ENCODE measurements at regions not wholly inside any gene's neighbourhood (a gene's known extent, or its start where the extent isn't known, plus 50 kb on each side); places are given as distances from the start of the nearest gene placed in this dataset.

GRCh38 chr13:84025824-84026223, 143.6 kb upstream of the SLITRK1 start:
- TF ChIP-seq POLR2A (IDR thresholded peaks at IDR 0.05; ENCODE audit: low read length) (no peak), GATA1 (IDR thresholded peaks at IDR 0.05; ENCODE audit: low read depth, low read length) (no peak)
- no peak for DNase-seq

DNA sequence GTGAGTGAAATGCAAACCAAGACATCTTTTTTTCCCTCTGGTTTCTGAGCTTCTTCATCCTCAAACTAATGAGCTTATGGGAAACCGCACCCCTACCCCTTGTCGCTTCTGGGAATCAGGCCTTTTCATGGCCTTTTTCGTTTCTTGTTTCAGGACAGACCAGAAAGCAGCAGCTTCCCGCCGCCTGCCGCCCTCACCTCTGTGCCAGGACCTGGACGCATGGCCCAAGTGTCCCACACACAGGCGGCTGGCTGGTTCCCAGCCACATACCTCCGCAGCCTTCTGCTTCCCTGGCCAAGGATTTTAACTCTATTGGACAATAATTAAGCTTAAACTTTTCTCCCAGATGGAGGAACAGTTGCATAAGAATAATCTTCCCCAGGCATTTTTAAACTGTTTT, 114.1 kb upstream of the SLITRK1 start:
- TF ChIP-seq POLR2A (IDR thresholded peaks at IDR 0.05; ENCODE audit: low read length) (no peak), GATA1 (IDR thresholded peaks at IDR 0.05; ENCODE audit: low read depth, low read length) (no peak)
- DNase-seq = no peak

GRCh38 chr13:83995930-83996329, 113.7 kb upstream of the SLITRK1 start:
- DNase-seq = no peak
- no peak for TF ChIP-seq POLR2A (IDR thresholded peaks at IDR 0.05; ENCODE audit: low read length)
- no peak for TF ChIP-seq GATA1 (IDR thresholded peaks at IDR 0.05; ENCODE audit: low read depth, low read length)

- no peak for DNase-seq
- TF ChIP-seq POLR2A (IDR thresholded peaks at IDR 0.05; ENCODE audit: low read length) (no peak), GATA1 (IDR thresholded peaks at IDR 0.05; ENCODE audit: low read depth, low read length) (no peak)
These were observed 110.5 kb upstream of the SLITRK1 start for GRCh38 chr13:83992566-83993358.

DNA sequence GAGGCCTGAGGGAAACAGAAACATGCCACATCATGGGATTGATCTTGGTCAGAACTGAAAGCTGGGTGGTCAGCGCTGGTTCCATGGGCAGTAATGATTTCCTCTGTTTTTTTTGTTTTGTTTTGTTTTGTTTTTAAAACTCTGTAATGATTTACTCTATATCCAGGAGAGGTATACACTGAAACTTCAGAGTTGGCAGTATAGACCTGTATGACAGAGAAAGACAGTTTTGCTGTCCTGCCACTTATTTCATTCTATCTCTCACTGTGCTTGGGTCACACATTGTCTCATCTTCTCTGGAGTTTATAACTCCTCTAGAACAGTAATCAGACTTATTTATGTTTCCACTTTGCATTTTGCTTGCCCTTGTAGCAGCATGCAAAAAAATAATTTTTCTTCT, 105.1 kb upstream of the SLITRK1 start:
- no peak for DNase-seq
- no peak for TF ChIP-seq POLR2A (IDR thresholded peaks at IDR 0.05; ENCODE audit: low read length)
- TF ChIP-seq GATA1 (IDR thresholded peaks at IDR 0.05; ENCODE audit: low read depth, low read length) = no peak

- TF ChIP-seq GATA1 (IDR thresholded peaks at IDR 0.05; ENCODE audit: low read depth, low read length) (no peak), POLR2A (IDR thresholded peaks at IDR 0.05; ENCODE audit: low read length) (no peak)
- no peak for DNase-seq
These were observed 102.5 kb upstream of the SLITRK1 start for GRCh38 chr13:83984793-83985192.

GRCh38 chr13:83980331-83980730, 98.1 kb upstream of the SLITRK1 start:
- TF ChIP-seq POLR2A (IDR thresholded peaks at IDR 0.05; ENCODE audit: low read length) (no peak), GATA1 (IDR thresholded peaks at IDR 0.05; ENCODE audit: low read depth, low read length) (no peak)
- no peak for DNase-seq

DNA sequence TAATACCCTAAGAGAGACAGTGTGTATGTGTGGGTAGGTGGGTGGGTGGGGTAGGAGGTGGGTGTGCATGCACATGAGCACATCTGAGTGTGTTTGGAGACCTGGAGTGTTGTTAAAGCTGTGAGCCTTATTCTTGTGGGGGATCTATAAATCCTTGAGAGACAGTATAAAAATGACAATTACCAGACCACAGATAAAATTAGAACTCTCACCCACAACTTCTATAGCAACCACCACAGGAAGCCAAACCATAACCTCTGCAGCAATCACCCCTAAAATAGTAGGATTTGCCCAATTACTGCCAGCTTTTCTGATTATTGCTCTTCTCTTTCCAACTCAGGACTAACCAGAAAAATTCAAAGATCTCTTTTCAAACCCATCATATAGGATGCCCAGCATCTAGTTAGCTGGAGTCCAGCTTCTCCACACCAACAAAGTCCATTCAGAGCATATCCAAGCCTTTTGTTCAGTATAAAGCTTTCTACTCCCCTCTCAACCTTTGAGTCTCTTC, 93.4 kb upstream of the SLITRK1 start:
- TF ChIP-seq GATA1 (IDR thresholded peaks at IDR 0.05; ENCODE audit: low read depth, low read length) (no peak), POLR2A (IDR thresholded peaks at IDR 0.05; ENCODE audit: low read length) (no peak)
- no peak for DNase-seq

- DNase-seq = no peak
- no peak for TF ChIP-seq POLR2A (IDR thresholded peaks at IDR 0.05; ENCODE audit: low read length)
- TF ChIP-seq GATA1 (IDR thresholded peaks at IDR 0.05; ENCODE audit: low read depth, low read length) = no peak
These were observed 76.3 kb upstream of the SLITRK1 start for GRCh38 chr13:83958531-83958930.

DNA sequence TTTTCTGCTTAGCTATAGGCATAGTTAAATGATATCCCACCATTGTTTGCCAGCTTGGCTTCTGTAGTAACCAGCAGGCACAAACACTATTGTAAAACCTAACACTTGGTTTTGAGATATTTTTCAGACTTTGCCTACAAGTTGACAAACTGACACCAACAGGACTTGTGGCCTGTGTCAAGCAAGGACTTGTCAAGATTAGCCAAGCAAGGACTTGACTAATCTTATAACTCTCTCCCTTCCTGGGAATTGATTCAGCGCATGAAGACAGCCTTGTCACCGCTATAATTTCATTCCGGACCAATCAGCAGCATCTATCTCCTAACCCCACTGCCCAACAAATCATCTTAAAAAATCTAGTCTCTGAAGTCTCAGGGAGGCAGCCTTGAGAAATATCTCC, 72.7 kb upstream of the SLITRK1 start:
- TF ChIP-seq GATA1 (IDR thresholded peaks at IDR 0.05; ENCODE audit: low read depth, low read length) (no peak), POLR2A (IDR thresholded peaks at IDR 0.05; ENCODE audit: low read length) (no peak)
- no peak for DNase-seq

- TF ChIP-seq POLR2A (IDR thresholded peaks at IDR 0.05; ENCODE audit: low read length) (no peak), GATA1 (IDR thresholded peaks at IDR 0.05; ENCODE audit: low read depth, low read length) (no peak)
- no peak for DNase-seq
These were observed 71.6 kb upstream of the SLITRK1 start for GRCh38 chr13:83953916-83954315.

- no peak for DNase-seq
- TF ChIP-seq GATA1 (IDR thresholded peaks at IDR 0.05; ENCODE audit: low read depth, low read length) (no peak), POLR2A (IDR thresholded peaks at IDR 0.05; ENCODE audit: low read length) (no peak)
These were observed 68.0 kb upstream of the SLITRK1 start for GRCh38 chr13:83950293-83950692.

- DNase-seq = no peak
- no peak for TF ChIP-seq GATA1 (IDR thresholded peaks at IDR 0.05; ENCODE audit: low read depth, low read length)
- TF ChIP-seq POLR2A (IDR thresholded peaks at IDR 0.05; ENCODE audit: low read length) = no peak
These were observed 61.4 kb upstream of the SLITRK1 start for GRCh38 chr13:83943530-83944279.

DNA sequence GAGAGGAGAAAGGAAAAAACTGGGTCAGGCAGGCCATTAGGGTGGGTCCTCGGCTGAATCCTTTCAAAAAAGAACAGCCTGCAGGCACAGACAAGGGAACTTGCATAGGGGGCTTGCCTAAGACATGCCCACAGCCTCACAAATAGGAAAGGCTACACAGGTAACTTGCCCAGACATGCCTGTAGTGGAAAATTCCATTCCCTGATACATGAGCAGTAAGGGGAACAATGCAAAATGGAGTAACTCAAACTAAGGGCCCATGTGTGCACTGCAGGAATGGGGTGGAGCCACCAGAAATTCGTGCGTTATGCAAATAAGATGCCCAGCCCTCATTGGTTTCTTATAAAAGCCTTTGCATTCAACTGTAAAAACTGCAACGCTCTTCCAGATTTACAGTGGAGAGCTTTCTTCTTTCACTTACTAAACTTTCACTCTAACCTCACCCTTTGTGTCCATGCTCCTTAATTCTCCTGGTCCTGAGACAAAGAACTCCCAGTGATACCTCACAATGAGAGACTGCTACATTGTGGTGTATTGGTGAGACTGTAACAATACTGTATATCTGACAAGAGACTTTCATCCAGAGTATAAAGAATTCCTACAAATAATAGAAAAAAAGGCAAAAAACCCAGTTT, 59.5 kb upstream of the SLITRK1 start:
- no peak for TF ChIP-seq POLR2A (IDR thresholded peaks at IDR 0.05; ENCODE audit: low read length)
- TF ChIP-seq GATA1 (IDR thresholded peaks at IDR 0.05; ENCODE audit: low read depth, low read length) = no peak
- DNase-seq = no peak

All from erythroblast (primary cell).